ENCODE measurements at regions not wholly inside any gene's neighbourhood (a gene's known extent, or its start where the extent isn't known, plus 50 kb on each side); places are given as distances from the start of the nearest gene placed in this dataset.

- DNase-seq: no peak
Measured at GRCh38 chr1:29704430-29704829, 468.1 kb downstream of the PTPRU start.

GRCh38 chr1:29703596-29704370 is 467.5 kb downstream of the PTPRU start:
- DNase-seq: peak; percentile 39

GRCh38 chr1:29700491-29700890 is 464.2 kb downstream of the PTPRU start:
- no peak for DNase-seq

- no peak for DNase-seq
Measured at GRCh38 chr1:29698626-29699025, 462.3 kb downstream of the PTPRU start.

GRCh38 chr1:29698033-29698432 is 461.7 kb downstream of the PTPRU start:
- peak; percentile 72 for DNase-seq

GRCh38 chr1:29697391-29697780 is 461.1 kb downstream of the PTPRU start:
- DNase-seq: no peak

GRCh38 chr1:29696656-29697390 is 460.5 kb downstream of the PTPRU start:
- no peak for DNase-seq

GRCh38 chr1:29695803-29696202 is 459.5 kb downstream of the PTPRU start:
- no peak for DNase-seq

GRCh38 chr1:29695036-29695435 is 458.7 kb downstream of the PTPRU start:
- DNase-seq: no peak

- no peak for DNase-seq
Measured at GRCh38 chr1:29691499-29691898, 455.2 kb downstream of the PTPRU start.

GRCh38 chr1:29690156-29690555 is 453.8 kb downstream of the PTPRU start:
- no peak for DNase-seq

- DNase-seq: no peak
Measured at GRCh38 chr1:29689372-29690030, 453.2 kb downstream of the PTPRU start.

- peak; percentile 91 for DNase-seq
Measured at GRCh38 chr1:29688471-29689365, 452.4 kb downstream of the PTPRU start.

- DNase-seq: peak; percentile 30
Measured at GRCh38 chr1:29687601-29688244, 451.4 kb downstream of the PTPRU start.

GRCh38 chr1:29687166-29687565 is 450.8 kb downstream of the PTPRU start:
- no peak for DNase-seq

- DNase-seq: no peak
Measured at GRCh38 chr1:29686012-29686930, 449.9 kb downstream of the PTPRU start.

GRCh38 chr1:29685387-29685786 is 449.1 kb downstream of the PTPRU start:
- no peak for DNase-seq

GRCh38 chr1:29684141-29684540 is 447.8 kb downstream of the PTPRU start:
- DNase-seq: no peak

- no peak for DNase-seq
Measured at GRCh38 chr1:29683472-29683871, 447.1 kb downstream of the PTPRU start.

- no peak for DNase-seq
Measured at GRCh38 chr1:29682919-29683295, 446.6 kb downstream of the PTPRU start.
